H1 (cell line): ENCODE measurements at regions not wholly inside any gene's neighbourhood (a gene's known extent, or its start where the extent isn't known, plus 50 kb on each side); places are given as distances from the start of the nearest gene placed in this dataset.

Experiments
- CTCF ChIA-PET: fragments of 300-600 bp; sonication (Branson Sonifier 250); formaldehyde crosslinking; loops from one replicate; lab custom pipeline; 2021; ENCODE audit not compliant: partially characterized antibody; lab: Charles Lee
- POLR2A ChIA-PET: fragments of 300-600 bp; sonication (Branson Sonifier 250); formaldehyde crosslinking; loops from one replicate; lab custom pipeline; 2021; ENCODE audit warnings: inconsistent platforms; ENCODE audit not compliant: partially characterized antibody; lab: Charles Lee
- DNase-seq, 2 experiments: peaks; one replicate each; pipeline versions ENCODE4 v3.0.0 to v3.0.0-alpha.2; 2010 to 2022; ENCODE audit warnings: low spot score in 2 of 2, low read depth in 1 of 2, mixed read lengths in 1 of 2
- FAIRE-seq: peaks from 2 replicates; lab custom pipeline; 2011; peaks lifted over from hg19 to GRCh38; lab: Jason Lieb, UNC
- H2AFZ ChIP-seq: 2 replicates; pipeline ENCODE4 v1.8.1; 2012; ENCODE audit warnings: low read length, inconsistent platforms
- H2AK5ac ChIP-seq: 2 replicates; pipeline ENCODE4 v1.6.1; 2013; ENCODE audit warnings: low read depth, low read length
- H2BK120ac ChIP-seq: replicated peaks from 2 replicates; pipeline ENCODE3; 2013; ENCODE audit warnings: low read depth, low read length, inconsistent platforms
- H2BK12ac ChIP-seq: 2 replicates; pipeline ENCODE4 v1.6.1; 2013; ENCODE audit warnings: low read depth, low read length
- H2BK15ac ChIP-seq: 2 replicates; pipeline ENCODE4 v1.6.1; 2013; ENCODE audit warnings: low read length
- H2BK20ac ChIP-seq: 2 replicates; pipeline ENCODE4 v1.6.1; 2013; ENCODE audit warnings: low read length
- H2BK5ac ChIP-seq: 2 replicates; pipeline ENCODE4 v1.6.1; 2013; ENCODE audit warnings: low read depth, low read length
- H3K14ac ChIP-seq: 2 replicates; pipeline ENCODE4 v1.6.1; 2013; ENCODE audit warnings: inconsistent platforms; ENCODE audit not compliant: insufficient read length
- H3K18ac ChIP-seq: 2 replicates; pipeline ENCODE4 v1.6.1; 2013; ENCODE audit warnings: low read length; ENCODE audit errors: extremely low read depth
- H3K23ac ChIP-seq: 2 replicates; pipeline ENCODE4 v1.6.1; 2013; ENCODE audit warnings: inconsistent platforms; ENCODE audit not compliant: insufficient read length
- H3K23me2 ChIP-seq: 2 replicates; pipeline ENCODE4 v1.6.1; 2013; ENCODE audit warnings: low read depth, low read length
- H3K27ac ChIP-seq: 2 replicates; pipeline ENCODE4 v1.6.1; 2011; ENCODE audit warnings: low read depth, low read length, inconsistent platforms
- H3K27me3 ChIP-seq, 4 experiments: replicated peaks in 1 of 4; 1 replicate in 1 of 4; 2 replicates in 3 of 4; pipeline versions ENCODE4 v1.6.1 to v1.8.1; 2011 to 2013; ENCODE audit warnings: low read length in 3 of 4, mild to moderate bottlenecking in 3 of 4, inconsistent platforms in 2 of 4, mixed read lengths in 2 of 4, moderate library complexity in 1 of 4; ENCODE audit not compliant: control insufficient read depth in 3 of 4, insufficient read depth in 3 of 4; ENCODE audit errors: extremely low read depth in 1 of 4
- H3K36me3 ChIP-seq, 4 experiments: 2 replicates each; pipeline versions ENCODE4 v1.6.1 to v1.8.1; 2011 to 2013; ENCODE audit warnings: mild to moderate bottlenecking in 4 of 4, low read length in 3 of 4, moderate library complexity in 2 of 4, control low read depth in 1 of 4, inconsistent platforms in 1 of 4; ENCODE audit not compliant: insufficient read depth in 4 of 4, control insufficient read depth in 2 of 4
- H3K4ac ChIP-seq: replicated peaks from 2 replicates; pipeline ENCODE3; 2013; ENCODE audit warnings: low read length, low read depth, mixed read lengths, inconsistent platforms; ENCODE audit not compliant: insufficient read length
- H3K4me1 ChIP-seq, 4 experiments: replicated peaks in 1 of 4; 1 replicate in 1 of 4; 2 replicates in 3 of 4; pipeline versions ENCODE4 v1.6.1 to v1.8.1; 2011 to 2013; ENCODE audit warnings: low read length in 3 of 4, inconsistent platforms in 2 of 4, mixed read lengths in 1 of 4; ENCODE audit not compliant: insufficient read depth in 4 of 4, control insufficient read depth in 3 of 4
- H3K4me2 ChIP-seq, 2 experiments: 2 replicates each; pipeline versions ENCODE4 v1.6.1 to v1.8.1; 2011 to 2013; ENCODE audit warnings: low read depth in 2 of 2, low read length in 2 of 2, control low read depth in 1 of 2, inconsistent platforms in 1 of 2, mild to moderate bottlenecking in 1 of 2; ENCODE audit not compliant: insufficient read depth in 1 of 2
- H3K4me3 ChIP-seq, 4 experiments: fragments of 200-600, 300-600 bp in 1 of 4; sonication (generic), shearing (Covaris generic), sonication (Bioruptor Twin) in 1 of 4; 2 replicates each; pipeline versions ENCODE4 v1.5.1 to v1.8.1; 2011 to 2016; ENCODE audit warnings: low read length in 4 of 4, low read depth in 3 of 4, control low read depth in 2 of 4, inconsistent platforms in 2 of 4, mild to moderate bottlenecking in 2 of 4, mixed read lengths in 1 of 4, moderate library complexity in 1 of 4; ENCODE audit not compliant: insufficient read depth in 2 of 4; ENCODE audit errors: extremely low read depth in 1 of 4
- H3K56ac ChIP-seq: replicated peaks from 2 replicates; pipeline ENCODE3; 2013; ENCODE audit warnings: low read depth, mild to moderate bottlenecking, mixed read lengths, low read length, inconsistent platforms; ENCODE audit not compliant: insufficient read length
- H3K79me1 ChIP-seq: 2 replicates; pipeline ENCODE4 v1.6.1; 2013; ENCODE audit warnings: low read depth, low read length, control low read depth
- H3K79me2 ChIP-seq, 2 experiments: 2 replicates each; pipeline versions ENCODE4 v1.6.1 to v1.8.1; 2012 to 2013; ENCODE audit warnings: low read length in 2 of 2, mild to moderate bottlenecking in 2 of 2, inconsistent platforms in 1 of 2; ENCODE audit not compliant: insufficient read depth in 2 of 2, control insufficient read depth in 1 of 2
- H3K9ac ChIP-seq, 4 experiments: replicated peaks in 1 of 4; 1 replicate in 1 of 4; 2 replicates in 3 of 4; pipeline versions ENCODE4 v1.6.1 to v1.8.1; 2011 to 2013; ENCODE audit warnings: low read depth in 3 of 4, low read length in 3 of 4, control low read depth in 2 of 4, mild to moderate bottlenecking in 2 of 4, moderate library complexity in 2 of 4, inconsistent platforms in 1 of 4; ENCODE audit errors: extremely low read depth in 1 of 4
- H3K9me3 ChIP-seq, 2 experiments: 2 replicates each; pipeline versions ENCODE4 v1.6.1 to v1.8.1; 2012 to 2013; ENCODE audit warnings: mild to moderate bottlenecking in 2 of 2, moderate library complexity in 2 of 2, control low read depth in 1 of 2, inconsistent platforms in 1 of 2, low read depth in 1 of 2, low read length in 1 of 2, mixed read lengths in 1 of 2; ENCODE audit not compliant: insufficient read depth in 2 of 2
- H4K20me1 ChIP-seq, 2 experiments: replicated peaks in 1 of 2; 2 replicates each; pipeline versions ENCODE3 to v1.8.1; 2011 to 2013; ENCODE audit warnings: inconsistent platforms in 2 of 2, low read length in 2 of 2, mild to moderate bottlenecking in 1 of 2; ENCODE audit not compliant: insufficient read depth in 2 of 2, control insufficient read depth in 1 of 2
- H4K5ac ChIP-seq: 2 replicates; pipeline ENCODE4 v1.6.1; 2013; ENCODE audit warnings: low read length, low read depth, mixed read lengths, inconsistent platforms; ENCODE audit not compliant: insufficient read length
- H4K8ac ChIP-seq: 2 replicates; pipeline ENCODE4 v1.8.0; 2013; ENCODE audit warnings: mild to moderate bottlenecking, moderate library complexity, low read length, inconsistent platforms; ENCODE audit not compliant: insufficient read depth; ENCODE audit errors: extremely low read depth
- H4K91ac ChIP-seq: replicated peaks from 2 replicates; pipeline ENCODE3; 2013; ENCODE audit warnings: low read length, mixed read lengths, inconsistent platforms; ENCODE audit not compliant: insufficient read length
- ATF2 ChIP-seq: IDR thresholded peaks from 2 replicates; pipeline ENCODE4 v1.6.1; 2012; ENCODE audit warnings: low read length, inconsistent platforms
- BACH1 ChIP-seq: IDR thresholded peaks from 2 replicates; pipeline ENCODE4 v1.6.1; 2012; ENCODE audit warnings: low read length, improper control_type of control experiment
- CBX5 ChIP-seq: fragments of 300-800, 300-1000 bp; sonication (generic); IDR thresholded peaks from 2 replicates; pipeline ENCODE4 v1.7.1; 2016; ENCODE audit warnings: antibody characterized with exemption, low read length, low read depth
- CHD2 ChIP-seq: IDR thresholded peaks from 2 replicates; pipeline ENCODE4 v1.6.1; 2012; ENCODE audit warnings: low read length, improper control_type of control experiment
- EP300 ChIP-seq, 2 experiments: IDR thresholded peaks; 1 replicate in 1 of 2; 2 replicates in 1 of 2; pipeline ENCODE4 v1.6.1; 2011 to 2012; ENCODE audit warnings: low read depth in 2 of 2, low read length in 2 of 2, mild to moderate bottlenecking in 2 of 2, borderline replicate concordance in 1 of 2, inconsistent platforms in 1 of 2, moderate library complexity in 1 of 2
- HDAC2 ChIP-seq, 2 experiments: fragments of 300-600 bp in 1 of 2; sonication (generic) in 1 of 2; IDR thresholded peaks; 2 replicates each; pipeline ENCODE4 v1.6.1; 2011 to 2012; ENCODE audit warnings: low read depth in 2 of 2, low read length in 2 of 2, mild to moderate bottlenecking in 2 of 2, moderate library complexity in 2 of 2, borderline replicate concordance in 1 of 2, inconsistent platforms in 1 of 2
- KDM4A ChIP-seq: IDR thresholded peaks from one replicate; pipeline ENCODE4 v1.7.1; 2012; ENCODE audit warnings: low read depth, mild to moderate bottlenecking, moderate library complexity, low read length, inconsistent platforms; ENCODE audit not compliant: severe bottlenecking
- KDM5A ChIP-seq: fragments of 200-600 bp; IDR thresholded peaks from 2 replicates; pipeline ENCODE4 v1.7.1; 2012; ENCODE audit warnings: mild to moderate bottlenecking, low read length, inconsistent platforms, mixed read lengths
- MAX ChIP-seq: IDR thresholded peaks from 2 replicates; pipeline ENCODE4 v1.6.1; 2012; ENCODE audit warnings: inconsistent platforms
- POU5F1 ChIP-seq: IDR thresholded peaks from 2 replicates; pipeline ENCODE4 v1.6.1; 2011; ENCODE audit warnings: low read depth, mild to moderate bottlenecking, low read length, moderate library complexity
- RFX5 ChIP-seq: IDR thresholded peaks from 2 replicates; pipeline ENCODE4 v1.6.1; 2011; ENCODE audit warnings: low read depth, low read length, improper control_type of control experiment, borderline replicate concordance
- SIN3A ChIP-seq, 2 experiments: IDR thresholded peaks in 1 of 2; conservative IDR thresholded peaks in 1 of 2; 2 replicates each; pipeline ENCODE4 v1.6.1; 2011 to 2012; ENCODE audit warnings: low read length in 2 of 2, improper control_type of control experiment in 1 of 2, low read depth in 1 of 2, mild to moderate bottlenecking in 1 of 2
- SRF ChIP-seq: IDR thresholded peaks from 2 replicates; pipeline ENCODE4 v1.6.1; 2011; ENCODE audit warnings: mild to moderate bottlenecking, low read depth, low read length, moderate library complexity
- WGBS, 2 experiments: shearing (Covaris generic) in 1 of 2; methylation state at CpG; one replicate each; pipeline versions ENCODE4 v1.1.6 to v1.1.7; 2013 to 2015; ENCODE audit warnings: low lambda C conversion rate in 2 of 2, mixed read lengths in 2 of 2, inconsistent platforms in 1 of 2, low coverage in 1 of 2, missing lambda C conversion rate in 1 of 2; ENCODE audit not compliant: insufficient replicate concordance in 2 of 2, insufficient coverage in 1 of 2, insufficient read length in 1 of 2; ENCODE audit errors: extremely low coverage in 1 of 2, missing lambda C conversion rate in 1 of 2; 5-methylcytosine and 5-hydroxymethylcytosine counted together

GRCh38 chr17:52892334-52892733 lies 733.8 kb upstream of the CA10 start:
- no peaks in the 10 kb centered on the region for H3K79me1 ChIP-seq
- no peak overlapping the region for H3K4me2 ChIP-seq
- no peaks in the 10 kb centered on the region for H4K20me1 ChIP-seq
- no peak overlapping the region for H2BK15ac ChIP-seq
- no peak overlapping the region for H3K56ac ChIP-seq
- H2AFZ ChIP-seq: no peak overlapping the region
- H4K8ac ChIP-seq: no peak overlapping the region
- no peak overlapping the region for H3K27ac ChIP-seq
- H2BK12ac ChIP-seq: no peak overlapping the region
- no peak overlapping the region for H2BK120ac ChIP-seq
- DNase-seq (no peak), FAIRE-seq (no peak)
- H3K4ac ChIP-seq: no peak overlapping the region
- no peaks in the 10 kb centered on the region for H3K23me2 ChIP-seq
- H3K36me3 ChIP-seq: no peaks in the 10 kb centered on the region
- 96% methylated on average over 1 of the region's 1 CpG; no CpG with 5 or more reads in 1 of the 2 experiments for WGBS, 2 experiments
- POLR2A ChIA-PET: no interaction called here
- no peaks in the 10 kb centered on the region for H3K4me1 ChIP-seq
- no peak overlapping the region for H2AK5ac ChIP-seq
- no peak overlapping the region for H4K91ac ChIP-seq
- H3K79me2 ChIP-seq: no peaks in the 10 kb centered on the region
- H3K9me3 ChIP-seq: no peaks in the 10 kb centered on the region
- no peak overlapping the region for H3K4me3 ChIP-seq
- no peak overlapping the region for H4K5ac ChIP-seq
- H3K18ac ChIP-seq: no peak overlapping the region
- CTCF ChIA-PET: no interaction called here
- H3K14ac ChIP-seq: no peak overlapping the region
- no peak overlapping the region for H3K23ac ChIP-seq
- no peak overlapping the region for H2BK20ac ChIP-seq
- H3K9ac ChIP-seq: no peak overlapping the region
- no peaks in the 10 kb centered on the region for H3K27me3 ChIP-seq
- no peak overlapping the region for H2BK5ac ChIP-seq
- TF ChIP-seq CHD2 (no peak), CBX5 (no peak), SIN3A (conservative IDR thresholded peaks at IDR 0.05 in 1 of 2, IDR thresholded peaks at IDR 0.05 in 1 of 2; ENCODE audit: low read depth in 1 of 2, low read length in 2 of 2) (no peak), SRF (no peak), RFX5 (no peak), KDM5A (no peak), HDAC2 (IDR thresholded peaks at IDR 0.05; ENCODE audit: borderline replicate concordance in 1 of 2, low read depth in 2 of 2, low read length in 2 of 2) (no peak), ATF2 (no peak), MAX (no peak), POU5F1 (no peak), BACH1 (no peak), KDM4A (no peak), EP300 (IDR thresholded peaks at IDR 0.05; ENCODE audit: borderline replicate concordance in 1 of 2, low read depth in 2 of 2, low read length in 2 of 2) (no peak)
